Fibroblast of upper back skin (primary cell): ENCODE measurements at regions not wholly inside any gene's neighbourhood (a gene's known extent, or its start where the extent isn't known, plus 50 kb on each side); places are given as distances from the start of the nearest gene placed in this dataset.
"Not testable (repeated sequence)": the region's sequence is repeated elsewhere in the genome, so short reads cannot be mapped to it uniquely, and the experiment has no call there.

Experiments
- DNase-seq: peaks from one replicate; pipeline ENCODE4 v3.0.0-alpha.2; 2013

- DNase-seq = no peak
These were observed 245.1 kb upstream of the ATXN7L3B start for GRCh38 chr12:74292351-74293194.

GRCh38 chr12:74293689-74294131 lies 243.9 kb upstream of the ATXN7L3B start:
- no peak for DNase-seq

- peak; percentile 28 for DNase-seq
These were observed 220.5 kb upstream of the ATXN7L3B start for GRCh38 chr12:74317078-74317601.

GRCh38 chr12:74317741-74318140 lies 219.9 kb upstream of the ATXN7L3B start:
- DNase-seq = no peak

GRCh38 chr12:74319886-74320285 lies 217.7 kb upstream of the ATXN7L3B start:
- DNase-seq = no peak

GRCh38 chr12:74321381-74321780 lies 216.3 kb upstream of the ATXN7L3B start:
- no peak for DNase-seq

- no peak for DNase-seq
These were observed 214.8 kb upstream of the ATXN7L3B start for GRCh38 chr12:74322792-74323191.

GRCh38 chr12:74328623-74329022 lies 209.0 kb upstream of the ATXN7L3B start:
- DNase-seq = peak; percentile 1

- DNase-seq = no peak
These were observed 202.9 kb upstream of the ATXN7L3B start for GRCh38 chr12:74334780-74335179.

- peak; percentile 61 for DNase-seq
These were observed 199.7 kb upstream of the ATXN7L3B start for GRCh38 chr12:74337951-74338350.

GRCh38 chr12:74339211-74339610 lies 198.4 kb upstream of the ATXN7L3B start:
- no peak for DNase-seq

GRCh38 chr12:74349925-74350324 lies 187.7 kb upstream of the ATXN7L3B start:
- peak; percentile 63 for DNase-seq

- DNase-seq = peak; percentile 51
These were observed 172.3 kb upstream of the ATXN7L3B start for GRCh38 chr12:74365178-74365964.

- DNase-seq = no peak
These were observed 166.9 kb upstream of the ATXN7L3B start for GRCh38 chr12:74370608-74371216.

GRCh38 chr12:74379114-74379513 lies 158.5 kb upstream of the ATXN7L3B start:
- DNase-seq = no peak

GRCh38 chr12:74381958-74382357 lies 155.7 kb upstream of the ATXN7L3B start:
- DNase-seq = no peak

GRCh38 chr12:74382983-74383382 lies 154.7 kb upstream of the ATXN7L3B start:
- DNase-seq = no peak

GRCh38 chr12:74391283-74391682 lies 146.4 kb upstream of the ATXN7L3B start:
- DNase-seq = no peak

GRCh38 chr12:74393272-74393671 lies 144.4 kb upstream of the ATXN7L3B start:
- DNase-seq = no peak

GRCh38 chr12:74394647-74395046 lies 143.0 kb upstream of the ATXN7L3B start:
- DNase-seq = no peak

- DNase-seq = no peak
These were observed 136.6 kb upstream of the ATXN7L3B start for GRCh38 chr12:74401035-74401434.

- no peak for DNase-seq
These were observed 135.7 kb upstream of the ATXN7L3B start for GRCh38 chr12:74401966-74402365.

GRCh38 chr12:74403221-74403470 lies 134.5 kb upstream of the ATXN7L3B start:
- not testable (repeated sequence) for DNase-seq
